GM19452 (cell line): ENCODE measurements at regions not wholly inside any gene's neighbourhood (a gene's known extent, or its start where the extent isn't known, plus 50 kb on each side); places are given as distances from the start of the nearest gene placed in this dataset.
"Not testable (repeated sequence)": the region's sequence is repeated elsewhere in the genome, so short reads cannot be mapped to it uniquely, and the experiment has no call there.

Experiments
- ATAC-seq: cut with Tn5 transposase; IDR thresholded peaks from one replicate; pipeline ENCODE4 v1.9.1; 2021; ENCODE audit not compliant: unreplicated experiment

GRCh38 chr3:144023543-144023942 is 51.9 kb downstream of the DIPK2A start:
- not testable (repeated sequence) for ATAC-seq

DNA sequence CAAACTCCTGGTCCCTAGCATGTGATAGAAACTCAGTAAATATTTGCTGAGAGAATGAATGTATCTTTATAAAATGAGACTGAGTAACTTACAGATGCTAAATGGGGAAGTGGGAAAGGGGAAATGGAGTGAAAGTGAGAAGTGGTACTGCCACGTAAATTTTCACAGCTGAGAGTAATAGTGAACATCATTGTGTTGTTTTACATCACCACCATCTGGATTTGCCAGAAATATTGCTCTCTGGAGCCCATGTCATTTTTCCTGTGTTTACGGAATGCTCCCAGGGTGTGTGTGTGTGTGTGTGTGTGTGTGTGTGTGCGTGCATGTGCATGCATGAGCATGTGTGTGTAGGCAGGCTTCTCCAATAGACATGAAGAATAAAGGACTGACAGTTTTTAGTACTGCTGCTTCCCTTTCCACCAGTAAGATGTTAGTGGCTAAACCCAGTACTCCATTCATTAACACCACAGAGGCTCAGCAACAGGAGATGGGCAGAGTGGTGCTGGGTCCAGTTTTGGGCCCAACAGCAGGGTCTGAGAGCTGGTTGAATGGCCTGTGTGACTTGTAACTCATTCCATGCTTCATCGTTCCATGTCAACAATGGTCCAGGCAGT is 57.3 kb downstream of the DIPK2A start:
- peak; percentile 89 for ATAC-seq

DNA sequence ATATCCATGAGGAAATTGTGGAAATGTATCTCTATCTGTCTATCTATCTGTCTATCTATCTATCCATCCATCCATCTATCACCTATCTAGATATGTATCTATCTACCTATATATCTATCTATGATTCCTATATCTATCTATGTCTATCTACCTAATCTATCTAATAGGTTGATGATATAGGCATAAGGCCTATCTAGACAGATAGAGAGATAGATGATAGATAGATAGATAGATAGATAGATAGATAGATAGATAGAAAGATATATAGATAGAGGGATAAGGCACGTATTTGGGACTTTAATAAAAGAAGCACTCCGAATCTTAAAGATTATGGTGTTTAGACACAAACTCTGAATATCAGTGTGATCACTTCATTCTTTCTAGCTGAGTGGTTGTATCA is 58.1 kb downstream of the DIPK2A start:
- no peak for ATAC-seq

DNA sequence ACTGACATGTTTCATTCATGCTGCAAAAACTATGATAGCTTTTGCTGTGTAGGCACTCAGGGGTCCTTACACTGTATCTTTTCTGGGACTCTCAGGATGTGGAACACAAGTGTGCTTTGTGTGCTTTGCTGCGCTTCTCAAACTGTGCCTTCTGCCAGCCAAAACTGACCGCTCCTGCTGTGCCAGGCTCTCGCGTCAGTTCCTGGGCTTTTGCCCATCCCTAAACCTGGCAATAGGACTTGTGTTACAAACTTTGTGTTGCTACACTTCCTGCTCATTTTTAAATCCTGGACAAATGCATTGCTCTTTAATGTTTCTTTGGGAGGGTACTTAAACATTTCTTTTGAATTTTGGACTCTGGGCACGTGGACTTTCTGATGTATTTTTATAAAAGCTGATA is 60.3 kb downstream of the DIPK2A start:
- no peak for ATAC-seq

- ATAC-seq, result peak; percentile 71
Observed at GRCh38 chr3:144032531-144033239, 61.1 kb downstream of the DIPK2A start.

DNA sequence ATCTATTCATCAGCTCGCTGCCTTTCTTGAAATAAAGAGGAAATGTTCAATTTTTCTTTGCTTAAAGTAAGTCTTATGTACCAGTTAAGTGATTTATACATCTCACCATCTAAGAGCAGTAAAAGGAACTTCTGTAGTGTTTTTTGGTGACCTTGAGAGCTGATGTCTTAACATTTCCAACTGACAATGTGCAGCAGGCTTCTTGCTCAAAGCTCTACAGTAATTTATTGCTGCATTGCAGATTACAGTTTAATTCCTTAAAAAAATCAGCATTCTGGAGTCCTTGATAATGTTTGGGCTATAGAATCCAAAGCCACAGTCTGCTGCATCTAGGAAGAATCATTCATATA is 61.6 kb downstream of the DIPK2A start:
- no peak for ATAC-seq

DNA sequence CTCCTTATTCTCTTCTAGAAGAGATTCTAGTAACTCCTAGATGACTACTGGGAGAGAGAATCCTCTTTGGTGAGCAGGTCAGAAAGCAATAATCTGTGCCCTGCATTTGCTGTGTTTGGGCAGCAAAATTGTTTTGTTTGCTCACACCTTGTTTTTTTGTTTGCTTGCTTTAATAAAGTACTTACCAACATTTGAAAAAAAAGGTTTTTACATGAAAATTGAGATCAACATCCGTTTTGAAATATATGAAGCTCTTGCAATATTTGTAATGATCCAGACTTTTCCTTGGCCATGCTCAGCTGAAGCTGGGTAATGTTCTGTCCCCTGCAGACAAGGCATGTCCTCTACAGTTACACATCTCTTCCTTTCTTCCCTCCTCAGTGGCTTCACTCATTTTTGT is 62.2 kb downstream of the DIPK2A start:
- no peak for ATAC-seq

DNA sequence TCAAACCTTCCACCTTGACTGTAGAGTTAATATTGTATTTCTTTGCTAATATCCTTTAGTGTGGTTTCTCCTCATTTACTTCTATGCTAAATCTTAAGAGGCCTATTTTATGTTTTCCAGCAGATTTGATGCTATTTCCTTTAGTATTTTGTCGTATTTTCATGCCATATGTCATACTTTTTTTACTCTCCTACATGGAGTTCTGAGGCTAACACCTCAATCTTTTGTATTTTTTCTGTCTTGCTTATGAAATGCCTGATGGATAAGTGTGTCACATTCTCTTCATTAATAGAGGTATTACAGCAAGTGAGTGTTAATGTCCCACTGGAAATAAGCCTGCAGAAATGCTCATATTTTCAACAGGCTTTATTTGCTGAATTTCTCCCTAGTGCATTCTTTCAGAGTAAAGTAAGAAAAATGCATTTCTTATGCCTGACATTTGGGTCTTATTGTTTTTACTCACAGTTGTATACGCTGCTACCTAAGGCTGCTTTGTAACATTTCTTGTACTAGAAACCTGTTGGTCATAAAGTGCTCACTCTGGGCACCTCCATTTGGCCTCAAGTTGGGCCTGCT is 63.2 kb downstream of the DIPK2A start:
- no peak for ATAC-seq

DNA sequence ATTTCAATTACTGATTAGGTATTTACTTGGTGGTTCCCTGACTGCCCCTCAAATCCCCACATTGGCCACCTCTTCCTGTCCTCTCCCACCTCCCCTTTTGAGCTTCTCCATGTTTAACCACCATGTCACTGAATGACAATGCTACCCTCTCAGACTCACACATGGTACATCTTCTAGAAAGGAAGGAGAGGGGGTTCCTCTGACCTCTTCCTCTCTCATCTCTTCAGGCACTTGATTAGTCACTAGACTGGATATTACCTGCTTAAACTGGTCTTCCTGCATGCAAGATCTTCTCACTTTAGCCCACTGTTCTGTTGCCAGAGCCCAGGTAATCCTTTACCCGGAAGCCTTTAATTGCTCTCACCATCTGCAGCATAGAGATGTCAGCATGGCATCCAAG is 64.9 kb downstream of the DIPK2A start:
- ATAC-seq, result no peak

DNA sequence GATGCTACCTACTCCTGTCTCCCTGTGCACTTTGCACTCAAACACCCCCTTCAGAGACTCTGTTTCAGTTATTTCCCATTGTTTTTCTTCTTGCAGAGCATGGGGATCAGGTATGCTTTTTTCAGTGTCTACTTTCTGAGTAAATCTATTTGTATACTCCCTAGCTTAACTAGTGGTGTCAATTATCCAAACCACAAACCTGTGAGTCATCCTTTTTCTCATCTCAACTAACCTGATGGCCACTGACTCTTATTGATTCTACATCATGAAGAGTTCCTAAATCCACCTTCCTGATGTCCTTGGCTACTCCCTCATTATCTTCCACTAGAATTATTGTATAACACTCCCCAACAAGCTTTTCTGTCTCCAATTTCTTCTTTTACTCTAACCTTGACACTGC is 68.0 kb downstream of the DIPK2A start:
- no peak for ATAC-seq

GRCh38 chr3:144041960-144042556 is 70.4 kb downstream of the DIPK2A start:
- ATAC-seq, result no peak

- ATAC-seq, result no peak
Observed at GRCh38 chr3:144045766-144046165, 74.1 kb downstream of the DIPK2A start.

DNA sequence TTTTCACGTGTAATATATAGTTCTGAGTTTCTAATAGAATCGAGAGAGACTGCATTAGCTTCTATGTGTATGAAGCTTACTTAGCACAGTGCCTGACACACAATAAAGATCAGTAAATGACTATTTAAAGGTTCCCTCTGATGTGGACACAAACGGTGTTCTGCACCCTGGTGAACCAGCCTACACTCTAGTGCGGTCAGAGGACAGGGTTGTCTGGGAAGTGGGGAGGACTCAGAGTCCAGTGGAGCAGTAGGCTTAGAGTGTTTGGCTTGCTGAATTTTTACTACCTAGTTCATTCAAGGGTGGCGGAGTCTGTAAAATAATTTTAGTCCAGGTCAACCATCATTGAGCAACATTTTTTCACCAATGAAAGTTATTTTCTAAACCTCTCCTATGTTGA is 77.8 kb downstream of the DIPK2A start:
- no peak for ATAC-seq

GRCh38 chr3:144051211-144051610 is 79.6 kb downstream of the DIPK2A start:
- ATAC-seq, result no peak

DNA sequence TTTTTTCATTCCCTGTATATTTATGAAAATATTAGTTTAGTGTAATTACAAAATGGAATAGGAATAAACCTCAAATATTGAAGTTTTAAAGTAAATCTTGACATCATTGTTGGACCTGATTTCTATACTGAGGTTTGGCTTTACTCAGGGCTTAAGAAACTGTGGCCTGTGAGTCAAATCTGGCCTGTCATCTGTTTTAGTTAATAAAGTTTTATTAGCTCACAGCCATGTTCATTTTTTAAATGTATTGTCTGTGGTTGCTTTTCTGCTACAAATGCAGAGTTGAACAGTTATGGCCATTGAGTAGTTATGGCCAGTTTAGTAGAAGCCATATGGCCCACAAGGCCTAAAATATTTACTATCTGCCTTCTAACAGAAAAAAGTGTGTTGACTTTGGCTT is 80.7 kb downstream of the DIPK2A start:
- ATAC-seq, result no peak

- no peak for ATAC-seq
Observed at GRCh38 chr3:144053121-144053520, 81.5 kb downstream of the DIPK2A start.

- no peak for ATAC-seq
Observed at GRCh38 chr3:144054766-144055165, 83.1 kb downstream of the DIPK2A start.

GRCh38 chr3:144055604-144056003 is 84.0 kb downstream of the DIPK2A start:
- ATAC-seq, result no peak

GRCh38 chr3:144058713-144059112 is 87.1 kb downstream of the DIPK2A start:
- no peak for ATAC-seq

DNA sequence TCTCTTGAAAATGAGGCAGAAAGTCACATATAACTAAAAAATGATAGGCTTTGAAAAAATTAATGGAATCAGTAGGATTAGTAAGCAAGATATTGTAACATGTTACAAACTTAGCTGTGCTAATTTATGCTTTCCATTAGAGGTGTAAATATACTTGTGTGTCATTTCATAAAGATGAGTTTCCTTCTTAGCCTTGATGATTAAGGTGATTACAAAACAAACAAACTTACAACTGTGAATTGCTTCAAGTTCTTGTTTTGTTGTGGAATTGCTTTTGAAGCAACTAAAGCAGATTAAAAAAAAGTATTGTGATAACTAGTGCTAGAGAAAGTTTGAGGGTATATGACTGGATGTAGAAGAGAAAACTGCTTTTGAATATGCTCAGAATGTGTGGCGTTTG is 87.9 kb downstream of the DIPK2A start:
- no peak for ATAC-seq

DNA sequence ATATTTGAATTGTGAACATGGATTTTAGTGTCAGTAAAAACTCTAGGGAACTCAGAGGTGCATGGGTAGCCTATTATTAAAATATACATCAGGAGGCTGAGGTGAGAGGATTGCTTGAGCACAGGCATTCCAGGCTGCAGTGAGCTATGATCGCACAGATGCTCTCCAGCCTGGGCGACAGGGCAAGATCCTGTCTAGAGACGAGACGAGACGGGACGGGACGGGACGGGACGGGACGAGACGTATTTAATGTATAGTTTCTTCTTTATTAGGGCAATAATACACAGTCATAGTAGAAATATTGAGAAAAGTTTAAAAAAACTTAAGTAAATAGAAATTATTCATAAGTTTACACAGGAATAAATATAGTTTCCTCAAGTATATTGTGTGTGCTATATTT is 89.3 kb downstream of the DIPK2A start:
- ATAC-seq, result no peak

GRCh38 chr3:144063306-144063705 is 91.7 kb downstream of the DIPK2A start:
- ATAC-seq, result no peak
